Superior temporal gyrus (tissue), 1 donor: ENCODE measurements at regions not wholly inside any gene's neighbourhood (a gene's known extent, or its start where the extent isn't known, plus 50 kb on each side); places are given as distances from the start of the nearest gene placed in this dataset.

ENCODE experiments used
- DNase-seq: peaks from one replicate; pipeline ENCODE4 v3.0.0-alpha.2; 2016; ENCODE audit errors: extremely low spot score

DNA sequence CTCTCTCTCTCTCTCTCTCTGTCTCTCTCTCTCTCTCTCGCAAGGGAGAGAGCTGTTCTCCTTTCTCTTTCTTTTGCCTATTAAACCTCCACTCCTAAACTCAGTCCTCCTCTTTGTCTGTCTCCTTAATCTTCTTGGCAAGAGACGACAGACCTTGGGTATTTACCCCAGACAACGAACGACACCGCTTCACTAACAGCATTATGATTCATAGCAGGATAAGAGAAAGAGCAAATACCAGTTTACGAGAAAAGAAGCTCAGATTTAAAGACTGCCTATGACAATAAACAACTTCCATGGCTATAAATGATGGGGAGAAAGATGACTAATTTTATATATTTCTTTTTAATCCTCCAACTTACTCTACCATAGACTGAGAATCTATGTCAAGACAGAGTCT is 1396.5 kb upstream of the CELF2 start:
- no peak for DNase-seq

DNA sequence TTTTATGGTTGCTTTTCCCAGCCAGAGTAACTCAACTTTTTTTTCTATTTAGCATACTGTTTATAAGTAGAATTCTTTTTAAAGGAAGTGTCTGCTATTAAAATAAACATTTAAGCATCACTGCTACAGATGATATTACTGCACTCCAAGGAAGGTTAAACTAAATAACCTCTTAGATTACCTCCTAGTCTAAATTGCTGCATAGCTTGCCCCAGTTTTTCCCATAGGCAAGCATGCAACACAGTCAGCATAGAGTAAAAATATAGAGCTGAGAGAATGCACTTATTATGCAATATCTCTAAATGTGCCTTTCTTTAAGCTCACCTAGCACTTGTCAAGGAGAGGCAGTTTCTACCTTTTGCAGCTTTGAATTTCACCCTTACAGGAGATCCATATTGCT is 1392.4 kb upstream of the CELF2 start:
- no peak for DNase-seq

DNA sequence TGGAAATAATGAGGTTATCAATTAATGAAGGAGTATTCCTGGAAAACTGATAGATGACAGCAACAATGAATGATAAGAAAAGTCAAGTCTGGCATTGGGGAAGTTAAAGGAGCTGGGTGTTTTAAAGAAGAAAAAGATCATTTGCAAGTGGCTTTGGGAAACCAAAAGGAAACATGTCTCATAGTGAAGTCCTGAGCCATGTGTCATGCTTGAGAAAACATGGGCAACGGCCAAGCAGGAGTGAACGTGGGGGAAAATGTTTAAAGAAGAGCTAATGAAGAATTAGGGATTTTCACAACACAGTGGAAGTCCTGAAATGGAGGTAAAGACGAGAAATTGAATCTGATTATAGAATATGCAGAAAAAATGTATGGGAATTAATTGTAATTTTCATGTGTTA is 1383.2 kb upstream of the CELF2 start:
- DNase-seq = no peak

DNA sequence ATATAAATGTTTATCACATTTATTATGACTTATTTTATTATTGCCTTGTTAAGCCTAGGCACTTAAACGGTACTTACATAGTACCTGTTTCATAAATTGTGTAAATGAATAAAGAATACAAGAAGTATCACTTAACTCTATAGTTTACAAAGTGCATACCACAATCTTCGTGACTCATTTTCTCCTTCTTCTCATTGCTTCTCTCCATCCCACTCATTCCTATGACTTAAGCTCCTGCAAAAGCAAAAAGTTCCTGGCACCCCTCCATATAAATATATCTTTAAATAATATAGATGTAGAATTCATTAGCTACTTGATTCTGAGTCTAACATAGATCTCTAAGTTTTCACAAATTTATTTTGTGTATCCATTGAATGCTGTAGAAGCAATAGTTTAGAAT is 1382.0 kb upstream of the CELF2 start:
- no peak for DNase-seq

DNA sequence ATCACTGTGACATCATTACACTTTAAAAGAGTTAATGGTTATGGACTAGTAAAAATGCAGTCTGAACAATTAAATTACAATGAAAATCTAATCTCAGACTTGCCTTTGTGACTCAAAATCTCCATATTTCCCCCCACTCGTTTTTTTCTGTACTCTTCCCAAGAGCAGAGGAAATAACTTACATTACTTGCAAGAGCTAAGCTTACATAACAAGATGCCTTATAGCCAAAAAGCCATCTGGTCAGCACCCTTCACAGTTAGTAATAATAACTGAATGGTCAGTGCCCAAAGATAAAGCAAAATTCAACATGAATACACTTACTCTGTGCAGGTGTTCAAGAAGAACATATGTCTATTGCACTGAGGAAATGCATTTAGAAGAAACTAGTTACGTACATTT is 1381.5 kb upstream of the CELF2 start:
- no peak for DNase-seq

DNA sequence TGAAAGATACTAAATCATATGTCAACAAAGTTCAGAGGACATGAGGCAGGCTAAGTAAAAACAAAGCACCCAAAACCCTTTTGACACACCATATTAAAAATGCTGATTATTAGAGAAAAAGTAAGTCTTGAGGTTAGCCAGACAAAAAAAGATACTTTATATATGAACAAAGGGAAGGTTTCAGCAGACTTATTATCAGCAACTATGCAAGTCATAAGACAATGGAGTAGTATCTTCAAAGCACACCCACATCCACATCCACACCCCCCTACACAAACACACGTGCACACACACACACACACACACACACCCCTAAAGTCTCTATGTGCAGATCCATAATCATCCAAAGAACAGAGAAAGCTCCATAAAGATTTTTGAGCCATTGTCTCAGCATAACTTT is 1373.9 kb upstream of the CELF2 start:
- no peak for DNase-seq

DNA sequence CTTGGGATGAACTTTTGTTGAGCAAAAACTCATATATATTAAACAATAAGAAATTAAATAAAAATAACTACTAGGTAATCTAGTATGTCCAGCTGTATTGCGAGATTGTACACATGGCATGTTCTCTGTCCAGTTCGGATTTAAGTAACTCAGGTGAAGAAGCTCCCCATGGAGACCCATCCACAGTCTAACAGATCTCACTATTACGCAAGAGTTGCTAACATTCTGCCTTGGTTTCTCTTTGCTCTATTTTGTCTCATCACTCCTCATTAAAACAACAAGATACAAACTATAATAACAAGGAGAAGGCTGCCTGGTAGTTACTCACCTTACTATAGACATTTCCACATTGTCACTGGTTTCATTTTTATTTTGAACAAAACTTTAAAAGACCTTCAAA is 1372.3 kb upstream of the CELF2 start:
- no peak for DNase-seq

DNA sequence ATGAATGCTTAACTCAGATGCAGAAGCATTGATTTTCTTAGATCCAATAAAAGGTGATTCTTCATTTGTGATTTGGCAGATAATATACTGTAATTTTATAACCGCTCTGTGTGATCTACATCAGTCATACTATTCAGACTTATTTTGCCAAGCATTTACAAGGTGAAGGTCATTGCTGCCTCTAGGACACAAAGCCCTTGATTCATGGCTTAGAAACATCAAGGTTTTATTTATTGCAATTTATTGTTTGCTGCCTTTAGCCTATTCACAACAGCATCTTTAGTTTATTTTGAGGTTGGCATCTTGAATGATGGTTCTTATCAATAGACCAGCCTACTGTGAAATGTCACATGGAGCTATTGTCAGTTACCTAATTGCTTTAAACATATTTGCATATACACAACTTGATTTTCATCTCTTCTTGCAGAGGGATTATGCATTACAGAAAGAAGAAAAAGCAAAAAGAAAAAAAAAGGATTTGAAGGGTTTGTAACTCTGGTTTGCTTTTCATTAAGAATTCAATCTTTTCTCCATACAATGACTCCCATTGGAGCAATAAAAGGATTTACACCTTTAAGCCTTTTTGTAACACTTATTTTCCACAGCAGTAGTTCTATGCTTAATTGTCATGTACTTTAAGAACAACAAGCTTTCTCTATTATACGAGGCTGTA is 1371.6 kb upstream of the CELF2 start:
- no peak for DNase-seq

DNA sequence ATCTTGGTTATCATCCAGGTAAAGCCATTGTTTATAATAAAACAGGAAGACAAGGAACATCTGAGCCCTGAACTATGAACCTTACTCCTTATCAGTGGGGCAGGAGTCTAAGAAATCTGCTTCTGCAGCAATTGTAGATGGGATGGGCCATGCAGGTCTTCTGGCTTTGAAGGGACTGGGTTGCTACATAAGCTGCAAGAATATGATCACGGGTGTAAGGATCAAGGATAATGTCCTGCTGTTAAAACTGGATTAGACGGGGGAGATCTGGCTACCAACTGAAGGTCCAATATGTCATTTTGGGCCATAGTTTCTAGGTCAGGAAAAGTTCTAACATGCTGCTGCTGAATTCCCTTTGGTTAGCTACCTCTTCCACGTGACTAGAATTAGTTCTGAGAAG is 1363.4 kb upstream of the CELF2 start:
- no peak for DNase-seq

DNA sequence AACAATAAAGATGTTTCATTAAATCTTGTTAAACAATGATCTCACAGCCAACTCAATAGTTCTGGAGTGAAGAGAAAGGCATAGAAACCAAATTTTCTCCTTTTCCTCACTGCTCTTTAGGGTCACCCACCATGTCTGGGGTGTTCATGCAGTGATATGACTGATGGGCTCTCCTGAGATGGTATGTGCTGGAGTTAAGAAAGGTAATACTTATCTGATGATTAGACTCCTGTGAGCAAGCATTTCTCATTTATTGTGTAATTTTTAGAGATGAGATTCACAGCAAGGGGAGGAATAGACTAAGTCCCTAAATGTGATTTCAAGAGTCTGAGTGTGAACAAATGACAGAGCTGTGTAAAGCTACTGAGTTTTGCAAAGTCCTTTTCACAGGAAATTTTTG is 1361.3 kb upstream of the CELF2 start:
- no peak for DNase-seq

DNA sequence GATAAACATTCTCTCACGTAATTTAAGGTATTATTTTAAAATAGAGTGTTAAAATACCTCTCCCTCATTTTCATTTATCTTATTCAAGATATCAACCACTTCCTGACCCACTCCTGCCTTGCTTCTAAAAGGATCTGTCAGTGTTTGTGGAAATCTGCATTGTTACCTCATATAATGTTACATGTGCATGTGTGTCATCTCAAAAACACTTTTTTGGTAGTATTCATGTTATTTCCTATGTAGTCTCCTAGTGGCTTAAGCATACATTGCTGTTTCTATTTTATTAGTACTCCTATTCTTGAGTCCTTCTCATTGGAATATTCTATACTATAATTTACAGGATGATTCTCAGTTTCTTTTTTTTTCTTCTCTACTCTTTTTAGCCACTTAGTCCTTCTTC is 1360.7 kb upstream of the CELF2 start:
- no peak for DNase-seq

DNA sequence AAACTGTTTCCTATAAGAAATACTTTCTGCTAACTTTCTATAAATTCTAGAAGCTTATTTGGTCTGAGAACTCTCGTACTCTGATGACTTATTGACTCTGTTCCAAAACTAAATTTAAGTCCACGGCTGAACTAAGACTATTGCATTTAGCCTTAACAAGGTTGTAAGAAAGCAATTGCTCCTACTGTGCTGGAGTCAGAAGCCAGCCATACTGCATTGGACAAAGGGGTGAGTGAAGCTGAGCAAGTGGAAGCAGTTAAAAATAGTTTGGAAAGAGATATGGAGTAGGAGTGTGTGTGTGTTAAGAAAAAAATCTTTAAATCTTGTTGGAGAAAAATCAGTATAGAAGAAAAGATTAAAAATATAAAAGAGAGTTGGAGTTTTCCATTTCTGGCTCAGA is 1360.1 kb upstream of the CELF2 start:
- no peak for DNase-seq

DNA sequence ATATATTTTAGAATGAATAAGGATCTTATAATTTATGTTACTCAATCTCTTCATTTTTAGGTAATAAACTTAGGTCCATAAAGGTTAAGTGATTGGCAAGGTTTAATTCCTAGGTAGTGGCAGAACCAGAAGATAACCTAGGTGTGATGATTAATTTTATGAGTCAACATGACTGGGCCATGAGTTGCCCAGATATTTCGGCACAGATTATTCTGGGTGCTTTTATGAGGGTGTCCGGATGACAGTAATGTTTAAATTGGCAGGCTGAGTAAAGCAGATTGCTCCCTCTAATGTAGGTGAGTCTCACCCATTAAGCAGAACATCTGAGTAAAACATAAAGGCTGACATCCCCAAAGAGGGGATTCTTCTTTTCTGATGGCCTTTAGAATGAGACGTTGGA is 1349.3 kb upstream of the CELF2 start:
- no peak for DNase-seq

DNA sequence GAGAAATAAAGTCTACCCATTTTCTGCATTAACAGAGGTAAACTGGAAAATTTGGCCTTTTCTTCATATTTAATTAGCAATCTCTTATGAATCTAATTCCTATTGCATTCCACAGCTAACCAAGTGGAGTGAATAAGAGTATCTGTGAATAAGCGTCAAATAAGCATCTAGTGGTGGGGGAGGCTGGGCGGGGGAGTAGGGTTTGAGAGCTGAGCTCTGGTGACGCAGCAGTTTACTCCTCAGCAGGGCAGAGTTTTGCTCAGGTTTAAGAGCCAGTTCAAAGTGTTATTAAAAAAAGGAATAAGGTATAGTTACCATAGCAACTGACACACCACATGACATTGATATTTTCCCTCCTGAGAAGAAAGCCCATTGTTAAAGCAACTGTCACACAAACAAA is 1346.8 kb upstream of the CELF2 start:
- no peak for DNase-seq

DNA sequence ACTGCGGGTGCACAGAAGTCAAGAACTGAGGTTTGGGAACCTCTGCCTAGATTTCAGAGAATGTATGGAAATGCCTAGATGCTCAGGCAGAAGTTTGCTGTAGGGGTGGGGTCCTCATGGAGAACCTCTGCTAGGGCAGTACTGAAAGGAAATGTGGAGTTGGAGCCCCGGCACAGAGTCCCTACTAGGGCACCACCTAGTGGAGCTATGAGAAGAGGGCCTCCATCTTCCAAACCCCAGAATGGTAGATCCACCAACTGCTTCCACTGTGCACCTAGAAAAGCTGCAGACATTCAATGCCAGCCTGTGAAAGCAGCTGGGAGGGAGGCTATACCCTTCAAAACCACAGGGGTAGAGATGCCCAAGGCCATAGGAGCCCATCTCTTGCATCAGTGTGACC is 1336.0 kb upstream of the CELF2 start:
- DNase-seq = no peak

DNA sequence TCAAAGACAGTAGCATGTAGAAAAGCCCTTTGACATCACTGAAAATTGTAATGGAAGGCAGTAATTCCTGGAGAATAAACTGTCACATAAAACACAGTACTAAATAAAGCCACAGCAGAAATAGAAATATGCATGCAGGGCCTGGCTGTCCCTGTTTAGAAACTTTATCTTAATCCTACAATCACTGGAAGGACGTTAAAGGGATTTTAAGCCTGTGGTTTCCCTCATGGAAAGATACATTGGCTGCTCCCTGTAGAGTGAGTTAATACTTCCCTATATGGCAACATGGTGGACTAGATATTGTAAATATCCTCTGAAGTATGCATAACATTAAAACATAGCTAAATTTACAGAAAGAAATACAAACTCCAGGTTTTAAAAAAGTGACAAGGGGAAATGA is 1334.9 kb upstream of the CELF2 start:
- DNase-seq = no peak

DNA sequence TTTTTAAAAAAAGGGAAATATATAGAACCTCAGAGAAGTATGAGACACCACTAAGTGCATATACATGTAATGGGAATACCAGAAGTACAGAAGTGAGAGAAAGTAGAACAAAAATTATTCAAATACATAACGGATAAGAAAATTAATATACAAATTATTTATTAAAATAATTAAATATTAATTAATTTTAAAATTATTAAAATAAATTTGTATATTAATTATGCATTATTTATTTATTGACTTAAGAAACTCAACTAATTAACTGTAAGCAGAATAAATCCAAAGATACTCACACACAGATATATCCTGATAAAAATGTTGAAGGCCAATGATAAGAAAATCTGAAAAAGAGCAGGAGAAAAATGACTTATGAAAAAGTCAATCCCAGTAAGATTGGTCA is 1333.5 kb upstream of the CELF2 start:
- DNase-seq = no peak

DNA sequence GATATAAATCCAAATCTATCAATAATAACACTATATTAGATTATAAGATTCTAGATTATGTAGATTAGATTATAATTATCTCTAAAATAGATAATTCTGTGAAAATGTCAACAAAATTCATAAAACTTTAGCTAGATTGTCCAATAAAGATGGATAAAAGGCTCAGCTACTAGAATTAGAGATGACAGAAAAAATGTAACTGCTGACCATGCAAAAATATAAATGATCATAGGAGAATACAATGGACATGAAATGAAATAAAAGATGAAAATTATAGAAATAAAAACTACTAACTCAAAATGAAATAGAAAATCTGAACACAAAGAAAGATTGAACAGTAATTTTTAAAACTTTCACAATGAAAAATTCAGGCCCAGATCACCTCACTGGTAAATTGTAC is 1332.1 kb upstream of the CELF2 start:
- DNase-seq = no peak

DNA sequence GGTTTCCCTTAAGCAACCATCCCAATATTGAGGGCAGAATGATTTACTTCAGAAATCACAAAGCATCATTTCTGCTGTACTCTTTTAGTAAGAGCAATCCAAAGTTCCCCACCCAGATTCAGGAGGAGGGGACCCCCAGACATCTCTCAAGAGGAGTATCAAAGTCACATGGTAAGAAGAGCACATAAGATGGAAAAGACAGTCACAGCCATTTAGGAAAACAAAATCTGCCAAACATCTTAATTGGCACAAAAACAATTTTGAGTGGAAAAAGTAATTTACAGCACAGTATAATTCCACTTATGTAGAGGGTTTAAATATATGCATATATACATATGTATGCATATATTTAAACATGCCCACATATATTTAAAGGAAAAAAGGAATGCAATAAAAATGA is 1329.0 kb upstream of the CELF2 start:
- no peak for DNase-seq

DNA sequence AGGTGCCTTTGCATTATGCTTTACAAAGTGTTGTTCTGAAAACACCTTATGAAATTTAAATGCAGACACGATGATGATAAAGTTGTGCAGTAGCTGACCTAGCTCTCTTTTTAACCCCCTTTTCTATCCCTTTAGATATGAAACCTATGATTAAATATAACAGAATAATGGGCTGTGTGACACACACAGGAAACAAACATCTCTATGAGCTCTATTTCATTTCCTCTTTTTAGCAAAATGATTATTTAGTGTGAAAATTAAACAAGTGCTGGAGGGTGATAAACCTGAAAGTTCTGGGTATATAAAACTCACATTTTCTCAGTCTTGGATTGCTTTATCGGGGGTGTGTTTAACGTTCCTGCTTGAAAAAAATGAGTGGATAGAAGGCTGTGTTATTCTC is 1310.5 kb upstream of the CELF2 start:
- DNase-seq = no peak

DNA sequence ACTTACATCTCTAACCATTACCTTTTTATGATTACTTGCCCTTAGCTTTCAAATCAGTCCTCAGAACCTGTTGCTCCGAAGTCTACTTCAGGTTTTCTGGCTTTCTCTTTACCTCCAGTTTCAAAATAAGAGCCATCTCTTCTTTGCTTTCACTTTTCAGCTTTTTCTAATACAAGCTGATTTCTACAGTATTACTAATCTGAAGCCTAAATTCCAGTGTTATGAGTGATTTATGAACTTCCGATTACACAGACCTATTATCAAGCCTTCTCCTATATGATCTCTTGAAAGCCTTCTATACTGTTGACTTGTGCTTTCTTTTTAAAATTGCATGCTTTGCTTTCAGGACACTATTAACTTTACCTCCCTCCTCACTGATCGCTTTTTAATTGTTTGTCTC is 1307.8 kb upstream of the CELF2 start:
- no peak for DNase-seq

DNA sequence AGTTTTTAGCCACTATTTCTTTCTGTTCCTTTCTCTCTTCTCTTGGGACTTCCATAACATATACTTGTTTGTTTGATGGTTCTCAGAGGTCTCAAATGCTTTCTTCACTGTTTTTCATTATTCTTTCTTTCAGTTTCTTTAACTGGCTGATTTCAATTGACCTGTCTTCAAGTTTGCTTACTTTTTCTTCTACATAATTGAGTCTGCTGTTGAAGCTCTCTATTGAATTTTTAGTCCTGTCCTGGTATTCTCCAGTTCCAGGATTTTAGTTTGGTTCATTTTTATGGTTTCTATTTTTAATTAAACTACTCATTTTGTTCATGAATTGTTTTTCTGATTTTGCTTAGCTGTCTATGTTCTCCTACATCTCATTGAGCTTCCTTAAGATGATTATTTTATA is 1305.3 kb upstream of the CELF2 start:
- no peak for DNase-seq

DNA sequence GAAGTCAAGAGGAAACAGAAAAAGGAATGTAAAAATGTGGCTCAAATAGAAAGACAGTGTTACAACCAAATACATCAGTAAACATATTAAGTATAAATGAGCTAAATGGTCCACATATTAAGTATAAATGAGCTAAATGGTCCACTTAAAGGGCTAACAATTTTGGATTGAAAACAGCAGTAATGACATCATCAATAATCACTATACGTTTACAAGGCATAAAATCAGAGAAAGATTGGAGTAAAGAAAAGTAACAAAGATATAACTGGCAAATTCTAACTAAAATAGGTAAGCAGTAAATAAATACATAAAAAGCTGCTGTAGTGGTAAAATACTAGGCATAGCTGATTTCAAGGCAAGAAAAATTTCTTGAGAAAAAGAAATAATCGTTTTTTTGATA is 1298.4 kb upstream of the CELF2 start:
- DNase-seq = no peak

DNA sequence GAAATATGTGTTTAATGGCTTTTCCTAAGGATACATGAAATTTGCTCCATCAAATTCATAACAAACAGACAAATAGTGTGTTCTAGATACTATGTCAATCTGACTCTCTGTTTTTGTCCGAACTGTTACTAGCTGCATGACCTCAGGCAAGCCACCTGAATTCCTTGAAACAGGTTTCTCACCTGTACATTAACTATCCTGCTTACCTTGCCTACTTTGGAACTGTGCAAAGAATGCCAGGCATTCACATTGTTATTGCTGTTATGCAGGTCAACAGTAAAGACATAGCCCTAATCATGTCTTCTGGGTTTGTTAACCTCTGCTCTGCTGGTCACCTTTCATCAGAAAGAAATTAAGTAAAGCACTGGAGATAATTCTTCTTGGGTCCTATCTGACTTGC is 1283.9 kb upstream of the CELF2 start:
- DNase-seq = no peak

DNA sequence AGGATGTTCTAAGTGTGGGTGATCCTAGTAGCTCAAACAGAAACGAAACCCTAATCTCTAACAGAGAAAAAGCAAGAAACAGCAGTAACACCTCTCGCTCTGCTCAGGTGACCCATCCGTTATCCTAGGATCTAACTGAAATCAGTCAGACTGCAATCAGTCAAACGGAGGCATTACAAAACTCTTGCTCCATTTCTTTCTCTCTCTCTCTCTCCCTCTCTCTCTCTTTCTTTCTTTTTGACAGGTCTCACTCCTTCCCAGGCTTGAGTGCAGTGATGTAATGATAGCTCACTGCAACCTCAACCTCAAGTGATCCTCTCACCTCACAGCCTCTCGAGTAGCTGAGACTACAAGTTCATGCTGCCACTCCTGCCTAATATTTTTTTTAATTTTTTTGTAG is 1283.5 kb upstream of the CELF2 start:
- DNase-seq = no peak
